ENCODE measurements at regions not wholly inside any gene's neighbourhood (a gene's known extent, or its start where the extent isn't known, plus 50 kb on each side); places are given as distances from the start of the nearest gene placed in this dataset.

DNA sequence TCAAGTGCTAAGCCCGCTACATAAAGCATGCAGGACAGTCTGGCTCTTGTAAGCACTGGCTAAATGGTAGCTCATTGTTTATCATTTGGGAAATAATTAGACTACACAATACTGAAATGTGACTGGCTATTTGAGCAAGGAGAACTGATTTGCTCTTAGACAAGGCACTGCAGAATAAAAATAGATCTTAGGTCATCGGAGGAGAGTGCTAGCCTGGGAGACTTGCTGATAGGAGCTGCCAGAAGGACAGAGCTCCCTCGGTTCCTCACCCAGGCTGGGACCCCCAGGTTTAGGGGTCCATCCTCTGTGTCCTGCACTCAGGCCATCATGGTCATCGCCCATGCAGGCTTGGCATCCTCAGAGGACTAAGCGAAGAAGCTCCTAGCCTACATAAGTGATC lies 184.4 kb upstream of the NCAM1 start:
- H3K4me3 ChIP-seq (ENCODE audit: low read depth, low read length), result no peak overlapping the region
- ChIA-PET CTCF (no interaction called here), POLR2A (no interaction called here)
- no peak for DNase-seq (ENCODE audit: low read depth, low spot score)
- TF ChIP-seq, protein P1, sequence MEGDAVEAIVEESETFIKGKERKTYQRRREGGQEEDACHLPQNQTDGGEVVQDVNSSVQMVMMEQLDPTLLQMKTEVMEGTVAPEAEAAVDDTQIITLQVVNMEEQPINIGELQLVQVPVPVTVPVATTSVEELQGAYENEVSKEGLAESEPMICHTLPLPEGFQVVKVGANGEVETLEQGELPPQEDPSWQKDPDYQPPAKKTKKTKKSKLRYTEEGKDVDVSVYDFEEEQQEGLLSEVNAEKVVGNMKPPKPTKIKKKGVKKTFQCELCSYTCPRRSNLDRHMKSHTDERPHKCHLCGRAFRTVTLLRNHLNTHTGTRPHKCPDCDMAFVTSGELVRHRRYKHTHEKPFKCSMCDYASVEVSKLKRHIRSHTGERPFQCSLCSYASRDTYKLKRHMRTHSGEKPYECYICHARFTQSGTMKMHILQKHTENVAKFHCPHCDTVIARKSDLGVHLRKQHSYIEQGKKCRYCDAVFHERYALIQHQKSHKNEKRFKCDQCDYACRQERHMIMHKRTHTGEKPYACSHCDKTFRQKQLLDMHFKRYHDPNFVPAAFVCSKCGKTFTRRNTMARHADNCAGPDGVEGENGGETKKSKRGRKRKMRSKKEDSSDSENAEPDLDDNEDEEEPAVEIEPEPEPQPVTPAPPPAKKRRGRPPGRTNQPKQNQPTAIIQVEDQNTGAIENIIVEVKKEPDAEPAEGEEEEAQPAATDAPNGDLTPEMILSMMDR (IDR thresholded peaks at IDR 0.05; ENCODE audit: insufficient read depth, low read length, missing control alignments), result no peak

DNA sequence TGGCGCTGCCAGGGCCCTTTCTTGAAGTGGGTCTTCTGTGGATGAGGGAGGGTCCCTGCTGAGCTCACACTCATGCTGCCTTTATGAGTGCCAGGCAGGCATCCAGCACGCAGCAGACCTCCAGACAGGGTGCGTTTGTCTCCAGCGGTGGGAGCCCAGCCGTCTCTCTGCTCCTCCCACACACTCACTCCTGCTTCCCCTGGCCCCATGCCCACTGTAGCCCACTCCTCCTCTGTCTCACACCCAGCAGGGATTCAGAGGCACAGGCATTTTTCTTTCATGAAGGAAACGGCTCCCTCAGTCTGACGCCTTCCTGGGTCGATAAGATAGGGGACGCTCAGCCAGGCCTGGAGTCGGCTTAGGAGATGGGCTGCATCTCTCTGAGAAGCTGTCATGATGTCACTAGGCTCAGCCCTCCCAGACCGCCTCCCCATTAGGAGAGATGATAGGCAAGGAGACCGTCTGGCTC lies 183.9 kb upstream of the NCAM1 start:
- no peak overlapping the region for H3K4me3 ChIP-seq (ENCODE audit: low read depth, low read length)
- no peak for DNase-seq (ENCODE audit: low read depth, low spot score)
- POLR2A ChIA-PET, result no interaction called here

DNA sequence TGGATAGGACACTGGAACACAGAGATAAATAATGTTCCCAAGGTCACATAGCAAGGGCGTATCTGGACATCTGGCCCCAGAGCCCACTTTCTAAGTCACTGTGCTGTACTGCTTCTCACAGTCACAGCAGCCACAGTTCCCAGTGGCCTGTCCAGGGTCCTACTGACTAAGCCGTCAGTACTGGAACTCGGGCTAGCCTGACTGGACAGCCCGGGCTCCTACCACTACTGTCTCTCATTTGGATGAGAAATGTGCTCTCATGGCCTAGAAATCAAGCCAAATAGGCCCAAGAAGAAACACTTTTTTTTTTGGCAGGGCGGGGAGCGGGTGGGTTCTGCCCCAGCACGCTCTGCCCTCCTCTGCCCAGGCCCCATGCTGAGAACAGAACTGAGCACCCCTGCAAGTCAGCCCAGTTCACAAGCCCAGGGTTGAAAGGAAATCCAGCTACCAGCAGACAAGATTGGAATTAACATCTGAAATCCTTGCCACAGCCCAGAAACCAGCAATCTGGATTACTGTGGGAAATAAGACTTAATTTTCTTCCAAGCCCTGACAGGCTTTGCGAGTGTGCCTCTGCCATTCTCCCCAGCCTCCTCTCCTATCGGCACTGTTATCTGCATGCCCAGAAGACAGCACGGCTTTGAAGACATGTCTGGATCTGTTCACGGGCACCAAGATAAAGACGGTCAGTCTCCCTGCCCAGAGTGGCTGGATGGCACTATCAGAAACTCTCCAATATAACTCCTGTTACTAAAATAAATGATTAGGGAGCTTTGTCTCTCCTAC lies 182.9 kb upstream of the NCAM1 start:
- H3K4me3 ChIP-seq (ENCODE audit: low read depth, low read length), result no peak overlapping the region
- no peak for DNase-seq (ENCODE audit: low read depth, low spot score)
- ChIA-PET POLR2A (no interaction called here), CTCF (no interaction called here)
- TF ChIP-seq, protein P1 (IDR thresholded peaks at IDR 0.05; ENCODE audit: insufficient read depth, low read length, missing control alignments), result no peak

More for the DNA sequence above, 183.9 kb upstream of the NCAM1 start:
- CTCF ChIA-PET, result no interaction called here
- TF ChIP-seq, protein P1 (IDR thresholded peaks at IDR 0.05; ENCODE audit: insufficient read depth, low read length, missing control alignments), result no peak

DNA sequence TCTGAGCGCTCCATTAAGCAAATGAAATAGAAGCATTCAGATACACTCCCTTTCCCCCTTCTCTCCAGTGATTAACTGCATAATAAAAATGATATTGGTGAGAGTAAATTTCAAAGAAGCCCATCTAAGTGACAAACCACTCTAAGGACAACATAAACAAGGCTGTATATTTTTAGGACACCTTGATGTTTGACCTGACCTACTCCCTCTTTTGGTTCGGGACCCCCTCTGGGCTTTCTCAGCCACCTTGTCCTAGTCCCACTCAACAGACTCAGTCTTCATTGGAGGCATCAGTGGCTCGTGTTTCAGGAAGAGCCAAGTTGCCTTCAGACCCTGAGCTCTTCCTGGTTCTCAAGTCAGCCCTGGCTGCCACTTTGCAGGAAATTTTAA lies 182.3 kb upstream of the NCAM1 start:
- POLR2A ChIA-PET, result no interaction called here
- H3K4me3 ChIP-seq (ENCODE audit: low read depth, low read length), result no peak overlapping the region
- TF ChIP-seq, protein P1 (IDR thresholded peaks at IDR 0.05; ENCODE audit: insufficient read depth, low read length, missing control alignments), result no peak

DNA sequence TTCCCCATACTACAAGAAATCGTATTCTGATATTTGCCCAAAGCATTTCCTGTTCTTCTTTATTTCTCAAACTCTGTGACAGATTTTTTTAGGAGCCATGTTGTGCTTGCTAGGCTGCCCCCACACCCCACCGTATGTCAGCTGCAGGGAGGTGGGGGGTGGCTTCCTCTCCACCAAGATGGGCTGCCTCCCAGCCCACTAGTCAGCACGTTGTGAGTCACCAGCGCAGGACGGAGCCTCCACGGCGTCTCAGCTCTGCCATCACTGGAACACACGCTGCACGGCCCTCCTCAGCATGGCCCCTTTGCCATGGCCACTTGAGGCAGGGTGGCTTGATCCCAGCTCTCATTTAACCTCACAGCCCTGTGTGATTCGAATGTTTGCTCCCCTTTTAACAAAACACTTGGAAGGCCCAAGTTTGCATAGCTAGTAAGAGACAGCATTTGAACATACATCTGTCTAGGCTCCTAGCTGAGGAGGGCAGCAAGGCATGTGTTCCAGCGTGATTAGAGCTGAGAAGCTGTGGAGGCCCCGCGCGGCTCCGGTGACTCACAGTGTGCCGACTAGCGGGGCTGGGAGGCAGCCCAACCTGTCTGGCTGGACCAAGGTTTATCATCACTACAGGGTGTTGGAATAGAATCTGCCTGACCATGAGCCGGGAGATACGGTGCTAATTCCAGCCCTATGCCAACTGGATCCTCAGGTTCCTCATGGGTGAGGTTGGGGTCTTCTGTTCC lies 180.7 kb upstream of the NCAM1 start:
- H3K4me3 ChIP-seq (ENCODE audit: low read depth, low read length), result no peak overlapping the region
- CTCF ChIA-PET, result interaction anchor here (1.2 to 2.4 kb wide), 2 partner anchors 15 to 35 kb away, joined by 3 to 8 read pairs; no protein-coding TSS in a partner anchor
- TF ChIP-seq, protein P1 (IDR thresholded peaks at IDR 0.05; ENCODE audit: insufficient read depth, low read length, missing control alignments), result no peak
- no peak for DNase-seq (ENCODE audit: low read depth, low spot score)
- POLR2A ChIA-PET, result no interaction called here

More for the DNA sequence above, 182.3 kb upstream of the NCAM1 start:
- CTCF ChIA-PET, result no interaction called here
- DNase-seq (ENCODE audit: low read depth, low spot score), result no peak

DNA sequence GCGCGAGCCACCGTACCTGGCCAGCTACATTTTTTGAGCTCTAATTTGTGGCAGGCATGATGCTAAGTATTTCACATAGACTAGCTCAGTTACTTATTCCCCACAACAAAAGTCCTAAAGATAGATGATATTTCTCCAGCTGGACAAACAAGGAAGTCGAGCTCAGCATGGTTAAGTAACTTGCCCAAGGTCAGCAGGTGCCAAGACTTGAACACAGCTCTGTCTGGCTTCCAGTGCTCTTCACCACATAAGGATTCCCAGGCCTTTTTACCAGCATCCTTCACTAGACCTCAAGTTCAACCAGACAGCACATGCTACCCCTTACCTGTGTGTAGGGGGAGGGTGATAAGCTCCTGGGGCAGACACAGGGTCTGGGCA lies 177.3 kb upstream of the NCAM1 start:
- CTCF ChIA-PET, result interaction anchor here (0.8 to 1.4 kb wide), 2 partner anchors 11 to 196 kb away, joined by 3 to 10 read pairs; no protein-coding TSS in a partner anchor

More for the DNA sequence above, 177.3 kb upstream of the NCAM1 start:
- POLR2A ChIA-PET, result interaction anchor here (0.5 kb wide), 1 partner anchor 127 kb away, joined by 3 read pairs; no protein-coding TSS in a partner anchor
- no peak overlapping the region for H3K4me3 ChIP-seq (ENCODE audit: low read depth, low read length)
- DNase-seq (ENCODE audit: low read depth, low spot score), result no peak
- TF ChIP-seq, protein P1 (IDR thresholded peaks at IDR 0.05; ENCODE audit: insufficient read depth, low read length, missing control alignments), result no peak
